ENCODE measurements at regions not wholly inside any gene's neighbourhood (a gene's known extent, or its start where the extent isn't known, plus 50 kb on each side); places are given as distances from the start of the nearest gene placed in this dataset.

- Mint-ChIP-seq H3K27me3 (ENCODE audit: low read depth, poor library complexity) (peaks cover 3% of the 10 kb centered on the region), H3K9me3 (peaks cover 7% of the 10 kb centered on the region), H3K36me3 (ENCODE audit: low read depth) (no peaks in the 10 kb centered on the region), H3K27ac (no peak overlapping the region), H3K4me3 (no peak overlapping the region), H3K4me1 (peaks cover 16% of the 10 kb centered on the region)
- no peak for DNase-seq
- TF ChIP-seq CTCF (IDR thresholded peaks at IDR 0.05) = no peak
Observed at GRCh38 chrX:118220509-118220908, 103.9 kb upstream of the KLHL13 start.

- H3K36me3 Mint-ChIP-seq (ENCODE audit: low read depth) = no peaks in the 10 kb centered on the region
- peaks cover 3% of the 10 kb centered on the region for H3K27me3 Mint-ChIP-seq (ENCODE audit: low read depth, poor library complexity)
- peaks cover 8% of the 10 kb centered on the region for H3K4me1 Mint-ChIP-seq
- TF ChIP-seq CTCF (IDR thresholded peaks at IDR 0.05) = no peak
- peaks cover 7% of the 10 kb centered on the region for H3K9me3 Mint-ChIP-seq
- no peak overlapping the region for H3K27ac Mint-ChIP-seq
- no peak overlapping the region for H3K4me3 Mint-ChIP-seq
- no peak for DNase-seq
Observed at GRCh38 chrX:118221270-118221669, 104.7 kb upstream of the KLHL13 start.

- Mint-ChIP-seq H3K27ac (no peak overlapping the region), H3K27me3 (ENCODE audit: low read depth, poor library complexity) (peaks cover 3% of the 10 kb centered on the region), H3K4me3 (no peak overlapping the region), H3K36me3 (ENCODE audit: low read depth) (no peaks in the 10 kb centered on the region), H3K9me3 (peaks cover 7% of the 10 kb centered on the region), H3K4me1 (peaks cover 3% of the 10 kb centered on the region)
- no peak for TF ChIP-seq CTCF (IDR thresholded peaks at IDR 0.05)
- no peak for DNase-seq
Observed at GRCh38 chrX:118221733-118222132, 105.1 kb upstream of the KLHL13 start.

GRCh38 chrX:118222421-118222820 lies 105.8 kb upstream of the KLHL13 start:
- no peak overlapping the region for H3K4me3 Mint-ChIP-seq

GRCh38 chrX:118225711-118226428 lies 109.3 kb upstream of the KLHL13 start:
- no peak for DNase-seq
- peaks cover 18% of the 10 kb centered on the region for H3K9me3 Mint-ChIP-seq
- H3K36me3 Mint-ChIP-seq (ENCODE audit: low read depth) = no peaks in the 10 kb centered on the region
- no peaks in the 10 kb centered on the region for H3K4me1 Mint-ChIP-seq
- H3K4me3 Mint-ChIP-seq = no peak overlapping the region
- H3K27me3 Mint-ChIP-seq (ENCODE audit: low read depth, poor library complexity) = peaks cover 3% of the 10 kb centered on the region
- H3K27ac Mint-ChIP-seq = peak overlapping the region; percentile 11
- peak; percentile 29 for TF ChIP-seq CTCF (IDR thresholded peaks at IDR 0.05)

More at GRCh38 chrX:118222421-118222820, 105.8 kb upstream of the KLHL13 start:
- peaks cover 3% of the 10 kb centered on the region for H3K27me3 Mint-ChIP-seq (ENCODE audit: low read depth, poor library complexity)
- peaks cover 8% of the 10 kb centered on the region for H3K9me3 Mint-ChIP-seq
- TF ChIP-seq CTCF (IDR thresholded peaks at IDR 0.05) = no peak
- no peak for DNase-seq
- no peaks in the 10 kb centered on the region for H3K36me3 Mint-ChIP-seq (ENCODE audit: low read depth)
- H3K4me1 Mint-ChIP-seq = no peaks in the 10 kb centered on the region
- no peak overlapping the region for H3K27ac Mint-ChIP-seq

- peaks cover 3% of the 10 kb centered on the region for H3K27me3 Mint-ChIP-seq (ENCODE audit: low read depth, poor library complexity)
- H3K4me1 Mint-ChIP-seq = no peaks in the 10 kb centered on the region
- no peaks in the 10 kb centered on the region for H3K36me3 Mint-ChIP-seq (ENCODE audit: low read depth)
- H3K4me3 Mint-ChIP-seq = no peak overlapping the region
- TF ChIP-seq CTCF (IDR thresholded peaks at IDR 0.05) = no peak
- peaks cover 22% of the 10 kb centered on the region for H3K9me3 Mint-ChIP-seq
- no peak overlapping the region for H3K27ac Mint-ChIP-seq
- DNase-seq = no peak
Observed at GRCh38 chrX:118228041-118228440, 111.4 kb upstream of the KLHL13 start.

Data from nephron progenitor cell (in vitro differentiated cells).